ENCODE measurements at regions not wholly inside any gene's neighbourhood (a gene's known extent, or its start where the extent isn't known, plus 50 kb on each side); places are given as distances from the start of the nearest gene placed in this dataset.

DNA sequence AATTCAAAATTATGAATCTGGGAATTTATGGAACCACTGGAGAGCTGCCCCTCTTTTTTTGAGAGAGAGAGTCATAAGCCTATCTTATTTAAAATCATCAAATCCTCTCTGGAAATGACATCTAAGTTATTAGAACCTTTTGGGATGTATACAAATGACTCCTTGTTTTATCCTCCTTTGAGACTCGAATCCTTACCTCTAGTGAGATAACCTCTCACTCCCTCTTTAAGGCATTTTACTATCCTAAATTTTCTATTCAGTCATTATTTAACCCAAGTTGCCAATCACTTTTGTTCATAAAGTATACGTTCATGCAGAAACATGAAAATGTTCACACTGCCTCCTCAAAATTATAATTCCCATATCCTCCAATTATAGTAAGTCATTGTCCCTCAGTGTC lies 313.6 kb upstream of the C1orf87 start:
- TF ChIP-seq, protein P1, sequence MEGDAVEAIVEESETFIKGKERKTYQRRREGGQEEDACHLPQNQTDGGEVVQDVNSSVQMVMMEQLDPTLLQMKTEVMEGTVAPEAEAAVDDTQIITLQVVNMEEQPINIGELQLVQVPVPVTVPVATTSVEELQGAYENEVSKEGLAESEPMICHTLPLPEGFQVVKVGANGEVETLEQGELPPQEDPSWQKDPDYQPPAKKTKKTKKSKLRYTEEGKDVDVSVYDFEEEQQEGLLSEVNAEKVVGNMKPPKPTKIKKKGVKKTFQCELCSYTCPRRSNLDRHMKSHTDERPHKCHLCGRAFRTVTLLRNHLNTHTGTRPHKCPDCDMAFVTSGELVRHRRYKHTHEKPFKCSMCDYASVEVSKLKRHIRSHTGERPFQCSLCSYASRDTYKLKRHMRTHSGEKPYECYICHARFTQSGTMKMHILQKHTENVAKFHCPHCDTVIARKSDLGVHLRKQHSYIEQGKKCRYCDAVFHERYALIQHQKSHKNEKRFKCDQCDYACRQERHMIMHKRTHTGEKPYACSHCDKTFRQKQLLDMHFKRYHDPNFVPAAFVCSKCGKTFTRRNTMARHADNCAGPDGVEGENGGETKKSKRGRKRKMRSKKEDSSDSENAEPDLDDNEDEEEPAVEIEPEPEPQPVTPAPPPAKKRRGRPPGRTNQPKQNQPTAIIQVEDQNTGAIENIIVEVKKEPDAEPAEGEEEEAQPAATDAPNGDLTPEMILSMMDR (IDR thresholded peaks at IDR 0.05), result no peak
- TF ChIP-seq ZFX (IDR thresholded peaks at IDR 0.05; ENCODE audit: borderline replicate concordance), result no peak
